ENCODE measurements at regions not wholly inside any gene's neighbourhood (a gene's known extent, or its start where the extent isn't known, plus 50 kb on each side); places are given as distances from the start of the nearest gene placed in this dataset.

- TF ChIP-seq SUZ12 (IDR thresholded peaks at IDR 0.05) (no peak), PKNOX1 (IDR thresholded peaks at IDR 0.05) (no peak), BHLHE40 (IDR thresholded peaks at IDR 0.05; ENCODE audit: borderline replicate concordance) (no peak), FOXM1 (IDR thresholded peaks at IDR 0.05; ENCODE audit: borderline replicate concordance) (no peak), ELF4 (IDR thresholded peaks at IDR 0.05) (no peak), NFRKB (IDR thresholded peaks at IDR 0.05) (no peak), TARDBP (IDR thresholded peaks at IDR 0.05) (no peak)
Observed at GRCh38 chr16:55138298-55138697, 185.7 kb upstream of the IRX6 start.

Measured in HEK293T (cell line).